Esophagus squamous epithelium (tissue), 5 donors: ENCODE measurements at regions not wholly inside any gene's neighbourhood (a gene's known extent, or its start where the extent isn't known, plus 50 kb on each side); places are given as distances from the start of the nearest gene placed in this dataset.

ENCODE experiments used
- DNase-seq: peaks from one replicate; lab custom pipeline; 2025; lab: John Stamatoyannopoulos, UW
- H3K27ac ChIP-seq, 4 donors: fragments of 200-600 bp; sonication (generic); one replicate each; pipeline ENCODE4 v1.5.1; 2016 to 2019; ENCODE audit warnings: mild to moderate bottlenecking in 1 of 4
- H3K27me3 ChIP-seq, 4 donors: fragments of 200-600 bp; sonication (generic); 1 replicate in 3 of 4; 2 replicates in 1 of 4; pipeline versions ENCODE4 v1.5.1 to v1.6.0; 2017 to 2021; ENCODE audit warnings: antibody characterized with exemption in 1 of 4
- H3K36me3 ChIP-seq, 3 donors: fragments of 200-600 bp; sonication (generic); one replicate each; pipeline ENCODE4 v1.5.1; 2016 to 2019
- H3K4me1 ChIP-seq, 3 donors: fragments of 200-600 bp; sonication (generic); one replicate each; pipeline ENCODE4 v1.5.1; 2017 to 2019
- H3K4me3 ChIP-seq, 4 donors: fragments of 200-600 bp; sonication (generic); 1 replicate in 3 of 4; 2 replicates in 1 of 4; pipeline ENCODE4 v1.5.1; 2016 to 2019; ENCODE audit warnings: mild to moderate bottlenecking in 2 of 4, moderate library complexity in 1 of 4
- H3K9me3 ChIP-seq, 3 donors: fragments of 200-600 bp; sonication (generic); one replicate each; pipeline ENCODE4 v1.5.1; 2016 to 2019
- POLR2A ChIP-seq, 4 donors: fragments of 450-650 bp; IDR thresholded peaks; one replicate each; pipeline ENCODE4 v1.6.1; 2017; ENCODE audit warnings: antibody characterized with exemption in 4 of 4, mild to moderate bottlenecking in 4 of 4, moderate library complexity in 3 of 4
- WGBS, 2 donors: methylation state at CpG; one replicate each; pipeline ENCODE4 v1.1.5; 2018; 5-methylcytosine and 5-hydroxymethylcytosine counted together
- intact Hi-C: fragments of 100-400 bp; cut with DNase I; formaldehyde crosslinking; loops from one replicate; pipeline ENCODE4 v1.15.0; 2022
- TF ChIP-seq, protein P1 (sequence below), 6 experiments: fragments of 450-650 bp in 4 of 6; fragments of 200-600 bp in 2 of 6; sonication (generic) in 2 of 6; IDR thresholded peaks; one replicate each; pipeline ENCODE4 v1.5.1; 2016 to 2019; ENCODE audit warnings: antibody characterized with exemption in 6 of 6, mild to moderate bottlenecking in 4 of 6, moderate library complexity in 4 of 6
- donor health status: DM: yes; HTN: yes; CAD: no.

DNA sequence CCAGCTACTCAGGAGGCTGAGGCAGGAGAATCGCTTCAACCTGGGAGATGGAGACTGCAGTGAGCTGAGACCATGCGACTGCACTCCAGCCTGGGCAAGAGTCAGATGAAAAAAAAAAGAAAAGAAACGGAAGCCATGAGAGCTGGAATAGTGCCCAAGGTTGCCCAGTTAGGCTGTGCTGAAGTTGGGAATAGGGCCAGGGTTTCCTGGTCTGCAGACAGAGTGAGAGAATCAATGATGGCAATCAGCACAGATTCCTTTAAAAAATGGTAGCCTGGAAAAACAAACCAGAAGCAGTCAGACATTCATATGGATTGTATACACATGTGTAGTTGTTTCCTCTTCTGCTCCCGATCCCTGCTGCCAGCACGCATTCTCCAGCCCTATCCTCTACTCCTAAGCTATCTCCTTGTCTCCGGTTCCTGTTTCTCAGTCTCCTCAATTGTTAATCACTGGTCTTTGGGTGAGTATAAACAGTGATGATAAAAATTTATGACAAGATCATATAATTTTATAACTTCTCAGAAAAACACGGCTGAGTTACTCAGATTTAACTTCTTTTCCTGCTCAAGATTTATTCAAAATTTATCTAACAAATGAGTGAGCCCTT lies 316.2 kb upstream of the UMPS start:
- no peaks in the 10 kb centered on the region for H3K27me3 ChIP-seq
- no peak overlapping the region for H3K4me3 ChIP-seq
- H3K9me3 ChIP-seq, result no peaks in the 10 kb centered on the region
- H3K36me3 ChIP-seq, result peaks cover 0 to 8% (median 0%) of the 10 kb centered on the region in 3 donors
- WGBS, 2 donors, result 81 to 83% methylated on average over 7 of the region's 7 CpGs
- no peak for TF ChIP-seq POLR2A (IDR thresholded peaks at IDR 0.05)
- TF ChIP-seq, protein P1, sequence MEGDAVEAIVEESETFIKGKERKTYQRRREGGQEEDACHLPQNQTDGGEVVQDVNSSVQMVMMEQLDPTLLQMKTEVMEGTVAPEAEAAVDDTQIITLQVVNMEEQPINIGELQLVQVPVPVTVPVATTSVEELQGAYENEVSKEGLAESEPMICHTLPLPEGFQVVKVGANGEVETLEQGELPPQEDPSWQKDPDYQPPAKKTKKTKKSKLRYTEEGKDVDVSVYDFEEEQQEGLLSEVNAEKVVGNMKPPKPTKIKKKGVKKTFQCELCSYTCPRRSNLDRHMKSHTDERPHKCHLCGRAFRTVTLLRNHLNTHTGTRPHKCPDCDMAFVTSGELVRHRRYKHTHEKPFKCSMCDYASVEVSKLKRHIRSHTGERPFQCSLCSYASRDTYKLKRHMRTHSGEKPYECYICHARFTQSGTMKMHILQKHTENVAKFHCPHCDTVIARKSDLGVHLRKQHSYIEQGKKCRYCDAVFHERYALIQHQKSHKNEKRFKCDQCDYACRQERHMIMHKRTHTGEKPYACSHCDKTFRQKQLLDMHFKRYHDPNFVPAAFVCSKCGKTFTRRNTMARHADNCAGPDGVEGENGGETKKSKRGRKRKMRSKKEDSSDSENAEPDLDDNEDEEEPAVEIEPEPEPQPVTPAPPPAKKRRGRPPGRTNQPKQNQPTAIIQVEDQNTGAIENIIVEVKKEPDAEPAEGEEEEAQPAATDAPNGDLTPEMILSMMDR (IDR thresholded peaks at IDR 0.05), result no peak
- H3K4me1 ChIP-seq, result no peaks in the 10 kb centered on the region
- DNase-seq, result no peak
- H3K27ac ChIP-seq, result no peak overlapping the region
- intact Hi-C loops, result no loop called here

DNA sequence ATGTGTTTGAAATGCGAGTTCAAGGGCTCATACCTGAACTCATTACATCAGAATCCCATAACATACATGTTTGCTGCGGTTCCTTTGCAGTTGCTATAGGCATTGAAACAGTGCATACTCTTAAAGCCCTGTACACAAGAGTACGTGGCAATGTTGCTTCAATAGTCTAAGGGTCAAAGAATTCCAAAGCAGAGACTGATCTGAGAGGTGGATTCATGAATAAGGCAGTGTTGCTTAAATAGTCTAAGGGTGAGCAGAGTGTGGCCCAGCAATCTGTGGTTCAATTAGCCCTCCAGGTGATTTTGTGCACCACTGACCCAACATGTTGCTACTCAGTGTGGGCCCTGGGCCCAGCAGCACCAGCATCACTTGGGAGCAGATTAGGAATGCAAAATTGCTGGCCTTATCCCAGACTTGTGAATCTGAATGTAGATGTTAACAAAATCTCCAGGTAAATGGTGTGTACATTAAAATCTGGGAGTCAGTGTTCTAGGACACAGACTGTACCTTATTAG lies 314.7 kb upstream of the UMPS start:
- 70 to 80% methylated on average over 3 of the region's 3 CpGs for WGBS, 2 donors
- Histone ChIP-seq H3K9me3 (no peaks in the 10 kb centered on the region), H3K36me3 (peaks cover 0 to 8% (median 0%) of the 10 kb centered on the region in 3 donors), H3K4me3 (no peak overlapping the region), H3K4me1 (no peaks in the 10 kb centered on the region), H3K27me3 (no peaks in the 10 kb centered on the region), H3K27ac (no peak overlapping the region)
- TF ChIP-seq, protein P1 (IDR thresholded peaks at IDR 0.05), result no peak
- no peak for TF ChIP-seq POLR2A (IDR thresholded peaks at IDR 0.05)
- DNase-seq, result no peak
- intact Hi-C loops, result no loop called here

DNA sequence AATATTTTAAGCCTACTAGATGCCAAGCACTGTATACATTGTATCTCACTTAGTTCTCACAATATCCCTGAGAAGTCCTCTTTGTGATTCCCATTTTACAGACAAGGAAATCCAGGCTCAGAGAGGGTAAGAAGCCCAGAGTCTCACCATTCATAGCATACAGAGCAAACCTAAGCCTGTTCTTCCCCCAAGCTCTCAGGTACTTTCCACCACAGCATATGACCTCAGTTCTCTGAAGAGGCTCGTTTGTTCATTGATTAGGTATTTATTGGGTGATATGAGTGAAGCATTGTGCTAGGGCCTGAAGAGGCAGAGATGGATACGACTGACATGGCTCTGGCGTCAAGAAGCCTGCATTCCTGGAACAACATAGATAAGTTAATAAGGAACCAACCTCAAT lies 310.9 kb upstream of the UMPS start:
- no peak overlapping the region for H3K27ac ChIP-seq
- no peaks in the 10 kb centered on the region for H3K27me3 ChIP-seq
- no peak for DNase-seq
- H3K36me3 ChIP-seq, result peaks cover 0 to 18% (median 0%) of the 10 kb centered on the region in 3 donors
- intact Hi-C loops, result no loop called here
- no peaks in the 10 kb centered on the region for H3K9me3 ChIP-seq
- TF ChIP-seq, protein P1 (IDR thresholded peaks at IDR 0.05), result no peak
- no peak for TF ChIP-seq POLR2A (IDR thresholded peaks at IDR 0.05)
- H3K4me1 ChIP-seq, result no peaks in the 10 kb centered on the region
- H3K4me3 ChIP-seq, result no peak overlapping the region
- 69 to 76% methylated on average over 3 of the region's 3 CpGs for WGBS, 2 donors

DNA sequence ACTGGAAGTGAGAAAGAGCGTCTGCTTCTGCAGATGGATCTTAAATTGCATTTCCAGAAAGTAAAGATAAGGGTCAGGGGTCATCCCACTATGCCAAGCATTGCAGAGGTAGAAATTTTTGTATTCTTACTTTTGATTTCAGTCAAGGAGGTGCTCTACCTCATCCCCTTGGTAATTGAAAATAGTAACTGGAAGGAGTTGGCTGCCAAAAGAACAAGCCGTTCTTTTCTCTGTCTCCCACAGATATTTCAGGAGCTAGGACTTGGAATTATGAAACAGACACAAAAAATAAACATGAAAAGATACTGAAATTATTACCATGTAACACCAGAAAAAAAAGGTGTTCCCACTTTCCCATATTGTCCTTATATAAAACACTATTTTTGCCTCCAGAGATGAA lies 309.9 kb upstream of the UMPS start:
- DNase-seq, result no peak
- Histone ChIP-seq H3K27me3 (no peaks in the 10 kb centered on the region), H3K27ac (no peak overlapping the region), H3K4me3 (no peak overlapping the region), H3K9me3 (no peaks in the 10 kb centered on the region), H3K4me1 (no peaks in the 10 kb centered on the region), H3K36me3 (peaks cover 0 to 11% (median 0%) of the 10 kb centered on the region in 3 donors)
- WGBS, 2 donors, result 88 to 93% methylated on average over 2 of the region's 2 CpGs
- TF ChIP-seq, protein P1 (IDR thresholded peaks at IDR 0.05), result no peak
- TF ChIP-seq POLR2A (IDR thresholded peaks at IDR 0.05), result no peak
- intact Hi-C loops, result no loop called here

DNA sequence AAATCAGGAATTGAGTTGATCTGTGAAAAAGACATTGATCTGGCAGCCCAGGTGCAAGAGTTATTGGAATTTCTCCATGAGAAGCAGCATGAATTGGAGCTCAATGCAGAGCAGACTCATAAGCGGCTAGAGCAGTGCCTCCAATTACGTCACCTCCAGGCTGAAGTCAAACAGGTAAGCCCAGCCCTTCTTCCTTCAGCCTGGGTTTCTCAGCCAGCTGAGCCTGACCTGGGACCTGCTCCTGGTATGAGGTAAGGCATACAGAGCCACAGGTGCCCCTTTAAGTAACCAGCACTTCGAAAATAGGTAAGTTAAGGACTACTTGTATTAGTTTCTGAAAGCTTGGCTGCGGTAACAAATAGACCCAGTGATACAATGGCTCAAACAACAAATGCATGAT lies 307.4 kb upstream of the UMPS start:
- H3K9me3 ChIP-seq, result no peaks in the 10 kb centered on the region
- H3K4me3 ChIP-seq, result no peak overlapping the region
- H3K36me3 ChIP-seq, result peaks cover 0 to 11% (median 0%) of the 10 kb centered on the region in 3 donors
- TF ChIP-seq, protein P1 (IDR thresholded peaks at IDR 0.05), result no peak
- TF ChIP-seq POLR2A (IDR thresholded peaks at IDR 0.05), result no peak
- 85 to 86% methylated on average over 4 of the region's 4 CpGs for whole genome bisulfite sequencing, 2 donors
- H3K4me1 ChIP-seq, result no peaks in the 10 kb centered on the region
- H3K27me3 ChIP-seq, result no peaks in the 10 kb centered on the region
- H3K27ac ChIP-seq, result no peak overlapping the region
- intact Hi-C loops, result no loop called here
- DNase-seq, result no peak
